Neural cell (in vitro differentiated cells): ENCODE measurements at regions not wholly inside any gene's neighbourhood (a gene's known extent, or its start where the extent isn't known, plus 50 kb on each side); places are given as distances from the start of the nearest gene placed in this dataset.

Experiments used
- H2AFZ ChIP-seq: fragments of 200-600, 300-800 bp; sonication (generic), shearing (Covaris generic); 2 replicates; pipeline ENCODE4 v1.6.0; 2014; ENCODE audit warnings: low read depth, mild to moderate bottlenecking, antibody characterized with exemption, low read length, moderate library complexity
- H3F3A ChIP-seq: fragments of 200-600 bp; shearing (Covaris generic); 2 replicates; pipeline ENCODE4 v1.6.1; 2016; ENCODE audit warnings: mild to moderate bottlenecking, moderate library complexity, mixed read lengths, antibody characterized with exemption, low read length; ENCODE audit not compliant: insufficient read depth, poor library complexity, severe bottlenecking
- H3K27ac ChIP-seq: fragments of 200-600, 300-800 bp; sonication (generic), shearing (Covaris generic); 2 replicates; pipeline ENCODE4 v1.5.1; 2014; ENCODE audit warnings: mild to moderate bottlenecking, low read length, moderate library complexity
- H3K27me3 ChIP-seq: fragments of 300-800, 200-600 bp; sonication (generic), shearing (Covaris generic); 2 replicates; pipeline ENCODE4 v1.6.0; 2014; ENCODE audit warnings: mild to moderate bottlenecking, low read depth, low read length, moderate library complexity; ENCODE audit not compliant: insufficient read depth
- H3K36me3 ChIP-seq: fragments of 300-800, 200-600 bp; sonication (generic), shearing (Covaris generic); 2 replicates; pipeline ENCODE4 v1.5.1; 2014; ENCODE audit warnings: mild to moderate bottlenecking, antibody characterized with exemption, low read length, moderate library complexity; ENCODE audit not compliant: insufficient read depth
- H3K4me2 ChIP-seq: fragments of 300-800, 200-600 bp; sonication (generic), shearing (Covaris generic); 2 replicates; pipeline ENCODE4 v1.6.0; 2014; ENCODE audit warnings: mild to moderate bottlenecking, low read length
- H3K4me3 ChIP-seq: fragments of 300-800, 200-600 bp; sonication (generic), shearing (Covaris generic); 2 replicates; pipeline ENCODE4 v1.5.1; 2014; ENCODE audit warnings: mild to moderate bottlenecking, low read length, moderate library complexity
- H3K79me2 ChIP-seq: fragments of 200-600 bp; shearing (Covaris generic); replicated peaks from 2 replicates; pipeline ENCODE4 v1.6.0; 2014; ENCODE audit warnings: mild to moderate bottlenecking, low read length, moderate library complexity; ENCODE audit not compliant: insufficient read depth
- H3K9ac ChIP-seq: fragments of 300-800, 200-600 bp; sonication (generic), shearing (Covaris generic); 2 replicates; pipeline ENCODE4 v1.6.1; 2016; ENCODE audit warnings: mild to moderate bottlenecking, low read length, mixed read lengths
- H3K9me2 ChIP-seq: fragments of 200-600 bp; shearing (Covaris generic); 2 replicates; pipeline ENCODE4 v1.6.1; 2016; ENCODE audit warnings: mild to moderate bottlenecking, low read length, mixed read lengths; ENCODE audit not compliant: insufficient read depth
- H3K9me3 ChIP-seq: fragments of 200-600, 300-800 bp; sonication (generic), shearing (Covaris generic); 2 replicates; pipeline ENCODE4 v1.6.1; 2016; ENCODE audit warnings: mild to moderate bottlenecking, mixed run types, low read length, moderate library complexity, mixed read lengths
- H4K20me1 ChIP-seq: fragments of 200-600 bp; shearing (Covaris generic); 2 replicates; pipeline ENCODE4 v1.6.1; 2016; ENCODE audit warnings: mild to moderate bottlenecking, mixed run types; ENCODE audit not compliant: insufficient read depth
- CTCF ChIP-seq: fragments of 450-650 bp; IDR thresholded peaks from 2 replicates; pipeline ENCODE4 v1.5.1; 2014; ENCODE audit warnings: antibody characterized with exemption, mild to moderate bottlenecking, moderate library complexity; ENCODE audit not compliant: poor library complexity, severe bottlenecking
- EP300 ChIP-seq: fragments of 450-650 bp; conservative IDR thresholded peaks from 2 replicates; pipeline ENCODE4 v1.6.1; 2014; ENCODE audit warnings: antibody characterized with exemption, mild to moderate bottlenecking, moderate library complexity; ENCODE audit not compliant: poor library complexity, severe bottlenecking
- EZH2 ChIP-seq: fragments of 200-600, 300-800 bp; shearing (Covaris generic), sonication (generic); IDR thresholded peaks from 2 replicates; pipeline ENCODE4 v1.6.1; 2014; ENCODE audit warnings: antibody characterized with exemption, low read length, borderline replicate concordance, mild to moderate bottlenecking; ENCODE audit not compliant: insufficient read depth, poor library complexity, severe bottlenecking
- MXI1 ChIP-seq: fragments of 450-650 bp; conservative IDR thresholded peaks from 2 replicates; pipeline ENCODE4 v1.6.1; 2014; ENCODE audit warnings: antibody characterized with exemption, mild to moderate bottlenecking; ENCODE audit not compliant: poor library complexity, severe bottlenecking
- POLR2AphosphoS5 ChIP-seq: IDR thresholded peaks from 2 replicates; pipeline ENCODE4 v1.6.1; 2012
- RAD21 ChIP-seq: fragments of 450-650 bp; conservative IDR thresholded peaks from 2 replicates; pipeline ENCODE4 v1.6.1; 2014; ENCODE audit warnings: antibody characterized with exemption, mild to moderate bottlenecking, moderate library complexity
- SMC3 ChIP-seq: fragments of 450-650 bp; conservative IDR thresholded peaks from 2 replicates; pipeline ENCODE4 v1.6.1; 2014; ENCODE audit warnings: antibody characterized with exemption, mild to moderate bottlenecking, moderate library complexity; ENCODE audit not compliant: poor library complexity
- TAF1 ChIP-seq: IDR thresholded peaks from 2 replicates; pipeline ENCODE4 v1.6.1; 2012; ENCODE audit warnings: low read depth
- TF ChIP-seq, protein P1 (sequence below): IDR thresholded peaks from 2 replicates; pipeline ENCODE4 v1.6.1; 2012; ENCODE audit warnings: borderline replicate concordance

GRCh38 chrX:121254336-121254735 is 206.9 kb downstream of the GLUD2 start:
- no peak overlapping the region for H3K9ac ChIP-seq
- H4K20me1 ChIP-seq = no peaks in the 10 kb centered on the region
- no peaks in the 10 kb centered on the region for H3K27me3 ChIP-seq
- H3K4me3 ChIP-seq = no peak overlapping the region
- H3K9me2 ChIP-seq = no peaks in the 10 kb centered on the region
- no peaks in the 10 kb centered on the region for H3F3A ChIP-seq
- no peak overlapping the region for H3K27ac ChIP-seq
- H3K4me2 ChIP-seq = no peak overlapping the region
- H2AFZ ChIP-seq = no peak overlapping the region
- TF ChIP-seq EZH2 = no peak
- TF ChIP-seq POLR2AphosphoS5 = no peak
- H3K79me2 ChIP-seq = no peaks in the 10 kb centered on the region
- H3K36me3 ChIP-seq = no peaks in the 10 kb centered on the region
- H3K9me3 ChIP-seq = no peaks in the 10 kb centered on the region

DNA sequence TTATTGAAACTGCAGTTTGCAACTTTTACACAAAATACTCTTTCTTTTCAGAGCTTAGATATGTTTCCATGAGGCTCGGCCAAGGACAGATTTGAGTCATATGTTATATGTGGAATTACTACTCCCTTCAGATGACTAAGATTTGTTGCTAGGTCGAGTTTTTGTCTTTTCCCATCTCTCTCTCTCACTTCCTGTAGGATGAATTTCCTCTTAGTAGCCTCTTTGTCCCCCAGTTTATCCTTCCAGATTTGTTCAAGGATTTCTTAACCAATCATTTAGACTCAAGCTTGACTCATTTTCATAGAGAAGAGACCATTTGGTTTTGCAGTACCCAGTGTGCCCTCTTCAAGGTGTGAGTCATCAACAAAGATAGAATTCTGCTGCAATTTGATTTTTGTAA is 209.2 kb downstream of the GLUD2 start:
- H4K20me1 ChIP-seq = no peaks in the 10 kb centered on the region
- H3K4me2 ChIP-seq = no peak overlapping the region
- no peak overlapping the region for H3K4me3 ChIP-seq
- no peaks in the 10 kb centered on the region for H3K27me3 ChIP-seq
- H3K27ac ChIP-seq = no peak overlapping the region
- TF ChIP-seq POLR2AphosphoS5 (no peak), RAD21 (no peak), EP300 (no peak), TAF1 (no peak), CTCF (no peak), SMC3 (no peak), MXI1 (no peak), EZH2 (no peak)
- TF ChIP-seq, protein P1, sequence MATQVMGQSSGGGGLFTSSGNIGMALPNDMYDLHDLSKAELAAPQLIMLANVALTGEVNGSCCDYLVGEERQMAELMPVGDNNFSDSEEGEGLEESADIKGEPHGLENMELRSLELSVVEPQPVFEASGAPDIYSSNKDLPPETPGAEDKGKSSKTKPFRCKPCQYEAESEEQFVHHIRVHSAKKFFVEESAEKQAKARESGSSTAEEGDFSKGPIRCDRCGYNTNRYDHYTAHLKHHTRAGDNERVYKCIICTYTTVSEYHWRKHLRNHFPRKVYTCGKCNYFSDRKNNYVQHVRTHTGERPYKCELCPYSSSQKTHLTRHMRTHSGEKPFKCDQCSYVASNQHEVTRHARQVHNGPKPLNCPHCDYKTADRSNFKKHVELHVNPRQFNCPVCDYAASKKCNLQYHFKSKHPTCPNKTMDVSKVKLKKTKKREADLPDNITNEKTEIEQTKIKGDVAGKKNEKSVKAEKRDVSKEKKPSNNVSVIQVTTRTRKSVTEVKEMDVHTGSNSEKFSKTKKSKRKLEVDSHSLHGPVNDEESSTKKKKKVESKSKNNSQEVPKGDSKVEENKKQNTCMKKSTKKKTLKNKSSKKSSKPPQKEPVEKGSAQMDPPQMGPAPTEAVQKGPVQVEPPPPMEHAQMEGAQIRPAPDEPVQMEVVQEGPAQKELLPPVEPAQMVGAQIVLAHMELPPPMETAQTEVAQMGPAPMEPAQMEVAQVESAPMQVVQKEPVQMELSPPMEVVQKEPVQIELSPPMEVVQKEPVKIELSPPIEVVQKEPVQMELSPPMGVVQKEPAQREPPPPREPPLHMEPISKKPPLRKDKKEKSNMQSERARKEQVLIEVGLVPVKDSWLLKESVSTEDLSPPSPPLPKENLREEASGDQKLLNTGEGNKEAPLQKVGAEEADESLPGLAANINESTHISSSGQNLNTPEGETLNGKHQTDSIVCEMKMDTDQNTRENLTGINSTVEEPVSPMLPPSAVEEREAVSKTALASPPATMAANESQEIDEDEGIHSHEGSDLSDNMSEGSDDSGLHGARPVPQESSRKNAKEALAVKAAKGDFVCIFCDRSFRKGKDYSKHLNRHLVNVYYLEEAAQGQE = no peak
- H3K36me3 ChIP-seq = no peaks in the 10 kb centered on the region
- H3K79me2 ChIP-seq = no peaks in the 10 kb centered on the region
- H2AFZ ChIP-seq = no peak overlapping the region
- no peaks in the 10 kb centered on the region for H3F3A ChIP-seq
- H3K9ac ChIP-seq = no peak overlapping the region
- H3K9me3 ChIP-seq = no peaks in the 10 kb centered on the region
- H3K9me2 ChIP-seq = no peaks in the 10 kb centered on the region

- H3K4me2 ChIP-seq = no peak overlapping the region
- no peak for TF ChIP-seq SMC3
- no peak for TF ChIP-seq MXI1
- TF ChIP-seq POLR2AphosphoS5 = no peak
- TF ChIP-seq TAF1 = no peak
- TF ChIP-seq CTCF = no peak
- no peak for TF ChIP-seq EZH2
- TF ChIP-seq, protein P1 = no peak
- TF ChIP-seq EP300 = no peak
- TF ChIP-seq RAD21 = no peak
Measured at GRCh38 chrX:121258545-121258944, 211.1 kb downstream of the GLUD2 start.

More at GRCh38 chrX:121258545-121258944, 211.1 kb downstream of the GLUD2 start:
- Histone ChIP-seq H3K36me3 (no peaks in the 10 kb centered on the region), H3K79me2 (no peaks in the 10 kb centered on the region), H3K9ac (no peak overlapping the region), H4K20me1 (no peaks in the 10 kb centered on the region), H3K9me3 (no peaks in the 10 kb centered on the region), H3K9me2 (no peaks in the 10 kb centered on the region), H3K4me3 (no peak overlapping the region), H2AFZ (no peak overlapping the region), H3F3A (no peaks in the 10 kb centered on the region), H3K27ac (no peak overlapping the region), H3K27me3 (no peaks in the 10 kb centered on the region)
